GM19240 (cell line): ENCODE measurements at regions not wholly inside any gene's neighbourhood (a gene's known extent, or its start where the extent isn't known, plus 50 kb on each side); places are given as distances from the start of the nearest gene placed in this dataset.
"Not testable (repeated sequence)": the region's sequence is repeated elsewhere in the genome, so short reads cannot be mapped to it uniquely, and the experiment has no call there.

Source experiments
- DNase-seq: peaks from one replicate; pipeline ENCODE4 v3.0.0; 2011; ENCODE audit warnings: low spot score; ENCODE audit not compliant: insufficient read length

DNA sequence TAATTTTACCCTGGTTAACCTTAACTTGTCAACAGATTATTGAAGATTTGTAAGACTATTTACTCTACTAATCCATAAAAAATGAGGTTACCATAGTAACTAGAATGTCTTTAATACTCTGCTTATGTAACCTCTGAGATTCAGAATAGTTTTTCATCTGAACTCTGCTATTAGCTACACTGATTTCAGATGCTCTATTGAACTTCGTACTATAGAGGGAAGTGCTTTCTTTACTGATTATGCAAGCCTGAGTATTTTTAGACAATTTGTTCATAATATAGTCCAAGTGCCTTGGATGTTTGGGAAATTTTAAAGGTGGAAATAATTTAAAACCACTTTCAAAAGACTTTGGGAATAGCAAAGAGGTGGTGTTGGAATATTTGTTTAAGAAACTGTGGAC, 107.9 kb upstream of the GBE1 start:
- DNase-seq, result no peak

DNA sequence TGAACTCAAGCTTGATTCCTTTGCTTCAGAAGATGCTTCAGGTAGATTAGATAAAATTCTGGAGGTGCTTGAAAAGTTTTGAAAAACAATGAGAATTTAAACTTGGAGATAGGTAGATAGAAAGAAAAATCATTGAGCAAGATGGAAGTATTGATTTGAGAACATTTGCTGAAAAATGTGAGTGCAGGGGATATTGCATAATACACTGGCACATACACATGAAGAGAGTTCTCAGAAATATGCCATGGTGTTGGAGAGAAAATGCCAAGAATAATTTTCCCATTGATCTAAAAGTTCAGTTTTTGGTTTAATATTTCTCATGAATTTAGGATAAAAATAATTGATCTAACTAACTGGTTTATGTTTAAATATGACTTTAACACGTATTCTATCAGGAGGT, 107.2 kb upstream of the GBE1 start:
- no peak for DNase-seq

DNA sequence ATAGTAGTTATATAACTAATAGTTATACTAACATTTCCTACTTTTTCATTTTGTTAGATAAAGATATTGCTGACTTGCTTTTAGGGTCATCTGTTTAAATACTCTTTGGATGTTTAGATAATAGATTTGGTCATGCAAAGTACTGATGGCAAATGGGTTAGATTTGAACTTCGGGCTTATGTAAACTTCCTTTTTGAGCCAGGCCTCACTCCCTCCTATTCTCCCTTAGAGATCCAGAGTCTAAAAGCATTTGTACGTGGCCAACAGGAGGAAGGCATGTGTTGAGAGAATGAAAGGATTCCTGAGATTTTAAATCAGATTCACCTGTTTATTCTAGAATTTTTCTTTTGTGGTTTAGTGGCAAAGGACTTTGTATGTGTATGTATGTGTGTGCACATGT, 106.4 kb upstream of the GBE1 start:
- no peak for DNase-seq

DNA sequence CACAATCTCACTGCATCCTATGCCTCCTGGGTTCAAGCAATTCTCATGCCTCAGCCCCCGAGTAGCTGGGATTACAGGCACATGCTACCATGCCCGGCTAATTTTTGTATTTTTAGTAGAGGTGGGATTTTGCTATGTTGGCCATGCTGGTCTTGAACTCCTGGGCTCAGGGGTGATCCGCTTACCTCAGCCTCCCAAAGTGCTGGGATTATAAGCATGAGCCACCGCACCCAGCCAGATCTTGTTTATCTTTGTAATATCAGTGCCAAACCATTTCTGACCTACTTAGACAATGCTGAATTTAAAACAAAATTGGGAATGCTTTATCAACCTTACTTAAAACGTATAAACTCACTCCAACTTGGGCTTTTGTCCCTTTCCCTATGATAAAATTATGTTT, 103.7 kb upstream of the GBE1 start:
- DNase-seq, result not testable (repeated sequence)

DNA sequence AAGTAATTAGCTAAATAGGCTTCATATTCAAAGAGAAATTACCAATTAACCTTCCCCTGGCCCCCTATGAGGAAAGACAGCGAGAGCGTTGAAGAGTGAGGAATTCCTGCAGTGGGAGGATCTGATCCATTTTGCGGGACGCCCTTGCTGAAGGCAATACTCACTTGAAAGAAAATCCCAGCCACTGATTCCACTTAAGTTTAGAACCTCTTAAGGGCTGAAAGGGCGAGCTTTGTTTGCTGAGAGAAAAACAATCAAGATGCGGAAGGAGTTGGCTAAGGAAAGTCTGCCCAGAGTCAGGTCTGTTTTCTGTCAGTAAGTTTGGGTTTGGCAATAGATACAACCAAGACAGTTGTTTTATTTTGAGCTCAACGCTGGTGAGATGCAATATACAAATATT, 102.8 kb upstream of the GBE1 start:
- DNase-seq, result no peak

DNA sequence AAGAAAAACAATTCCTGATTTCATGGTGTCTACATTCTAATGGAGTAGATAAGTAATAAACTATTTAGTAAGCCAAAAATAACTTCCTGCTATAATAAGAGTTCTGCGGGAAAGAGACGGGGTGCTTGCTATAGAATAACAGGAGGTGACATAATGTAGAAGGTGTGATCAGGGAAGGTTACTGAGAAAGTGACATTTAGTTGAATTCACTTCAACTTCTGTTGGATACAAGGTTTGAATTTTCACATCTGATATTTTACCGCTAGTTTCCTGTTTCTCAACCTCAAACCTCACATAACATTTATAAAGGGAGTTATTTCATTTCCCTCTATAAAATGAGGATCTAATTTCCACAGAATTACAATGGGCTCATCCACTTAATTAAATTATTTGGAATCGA, 102.3 kb upstream of the GBE1 start:
- DNase-seq, result no peak

DNA sequence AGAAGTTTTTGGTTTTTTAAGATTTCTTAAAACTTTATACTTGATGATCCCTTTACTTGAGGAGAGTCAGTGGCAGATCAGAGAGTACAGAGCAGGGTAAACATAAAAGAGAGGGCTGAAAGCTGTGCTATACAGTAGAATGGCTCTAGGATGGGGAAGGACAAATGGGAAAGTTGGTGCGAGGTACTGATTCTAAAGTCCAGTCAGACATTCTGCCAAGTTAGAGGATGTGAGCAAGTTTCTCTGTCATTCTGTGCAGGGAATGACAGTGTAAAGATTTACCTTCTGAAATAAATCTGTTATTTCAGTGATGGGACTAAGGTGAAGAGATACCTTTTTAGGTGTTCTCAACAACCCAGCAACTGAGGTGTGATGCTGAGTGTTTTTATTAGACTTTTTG, 100.1 kb upstream of the GBE1 start:
- DNase-seq, result no peak

DNA sequence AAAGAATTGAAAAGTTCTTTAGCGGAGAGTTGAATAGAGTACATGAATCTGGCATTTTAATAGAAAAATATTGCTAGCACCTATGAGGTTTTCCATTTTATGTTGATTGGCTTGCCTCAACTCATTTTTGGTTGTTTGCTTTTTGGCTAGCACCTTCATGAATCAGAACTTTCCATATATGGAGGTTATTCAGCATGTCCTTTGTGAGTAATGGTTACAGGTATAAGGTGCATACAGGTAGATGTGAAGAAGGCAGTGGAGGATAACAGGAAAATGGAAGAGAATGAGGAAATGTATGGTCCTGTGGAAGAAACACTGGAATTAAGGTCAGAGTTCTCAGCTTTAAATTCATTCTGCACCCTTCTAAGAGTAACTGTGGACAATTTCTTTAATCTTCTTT, 98.1 kb upstream of the GBE1 start:
- DNase-seq, result no peak

DNA sequence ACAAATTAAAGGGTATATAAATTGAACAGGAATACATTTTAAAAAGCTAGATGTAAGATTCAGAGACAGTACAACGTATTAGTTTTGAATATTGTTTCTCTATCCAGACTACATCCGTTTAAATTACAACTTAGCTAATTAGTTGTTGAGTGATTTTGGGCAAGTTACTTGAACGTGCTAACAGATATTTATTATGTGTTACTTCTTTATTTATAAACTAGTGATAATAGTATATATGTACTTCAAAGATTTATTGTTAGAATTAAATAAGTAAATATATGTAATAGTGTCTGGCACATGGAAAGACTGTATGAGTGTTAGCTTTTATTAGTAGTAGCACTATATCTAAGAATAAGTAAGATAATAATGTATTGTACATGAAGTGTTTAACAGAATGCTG, 92.0 kb upstream of the GBE1 start:
- DNase-seq, result no peak

DNA sequence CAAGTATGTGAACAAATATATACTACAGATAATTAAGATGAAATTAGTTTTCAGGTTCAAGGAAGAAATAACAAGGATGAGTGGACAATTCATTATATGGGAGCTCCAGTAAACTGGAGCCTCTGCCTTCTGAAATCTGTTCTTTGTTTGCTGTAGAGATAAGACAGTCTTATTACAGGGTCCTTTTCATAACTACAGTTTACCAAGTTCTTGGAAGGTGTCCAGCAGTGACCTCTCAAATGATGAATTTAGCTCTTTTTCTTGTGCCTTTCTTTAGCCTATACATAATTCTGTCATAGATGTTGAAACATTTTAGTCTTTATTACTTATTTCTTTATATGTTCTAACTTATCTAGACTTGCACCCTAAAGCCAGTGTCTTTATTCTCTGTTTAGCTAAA, 89.7 kb upstream of the GBE1 start:
- no peak for DNase-seq

DNA sequence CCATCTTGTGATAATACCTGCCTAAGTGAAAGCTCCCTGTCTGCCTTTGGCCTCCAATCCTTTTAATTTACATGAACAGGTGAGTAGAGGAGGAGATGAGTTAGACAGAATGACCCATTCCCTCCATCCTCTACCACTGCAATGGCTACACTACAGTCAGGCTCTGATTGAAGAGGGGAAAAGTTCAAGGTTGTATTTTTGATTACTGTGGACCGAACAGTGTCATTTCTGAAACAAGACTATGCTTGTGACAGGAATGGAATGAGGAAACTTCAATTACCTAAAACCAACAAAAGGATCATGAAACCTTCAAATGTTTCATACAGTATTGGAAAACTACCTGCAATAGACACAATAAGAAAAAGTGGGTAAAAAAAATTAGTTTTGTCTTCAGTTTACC, 85.5 kb upstream of the GBE1 start:
- no peak for DNase-seq

DNA sequence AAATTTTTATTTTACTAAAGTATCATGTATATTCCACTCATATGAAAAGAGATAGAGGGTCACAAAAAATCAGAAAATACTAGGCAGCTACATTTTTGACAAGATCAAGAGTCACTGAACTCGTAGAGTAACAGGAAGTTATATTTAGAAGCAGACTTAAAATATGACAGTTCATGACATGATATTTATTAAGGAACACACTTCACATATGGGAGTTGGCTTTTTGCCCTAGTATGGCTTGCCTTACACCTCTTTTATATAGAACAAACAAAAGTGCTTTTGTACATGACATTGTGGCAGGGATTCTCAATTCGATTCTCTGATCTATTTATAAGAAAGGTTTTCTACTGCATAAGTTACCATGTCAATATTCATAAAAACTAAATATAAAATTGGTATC, 80.1 kb upstream of the GBE1 start:
- DNase-seq, result no peak

DNA sequence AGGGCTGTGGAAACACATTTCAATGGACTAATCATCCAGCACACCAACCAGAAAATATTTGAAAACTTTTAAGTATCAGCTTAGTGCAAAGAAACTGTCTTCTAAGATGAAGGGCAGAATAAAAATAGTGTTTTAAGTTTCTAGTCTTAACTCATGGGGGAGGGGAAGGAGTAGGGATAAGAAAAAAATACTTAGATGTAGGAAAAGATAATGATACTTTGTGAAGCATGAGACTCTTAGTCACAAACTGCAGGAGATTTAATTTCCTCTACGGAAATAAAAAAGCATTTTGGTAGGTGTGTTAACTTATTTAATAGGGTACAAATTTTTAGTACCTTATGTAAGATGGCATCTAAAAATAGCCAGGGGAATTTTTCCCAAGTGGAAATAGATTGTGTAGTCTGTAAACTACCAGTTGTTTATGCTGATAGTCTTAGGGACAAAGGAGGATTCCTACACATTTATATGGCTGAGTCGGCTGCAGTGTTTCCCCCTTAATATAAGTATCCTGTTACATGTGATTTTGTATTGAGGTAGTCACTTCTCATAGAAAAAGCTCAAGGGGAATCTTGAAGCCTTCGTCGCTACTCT, 78.2 kb upstream of the GBE1 start:
- DNase-seq, result no peak

DNA sequence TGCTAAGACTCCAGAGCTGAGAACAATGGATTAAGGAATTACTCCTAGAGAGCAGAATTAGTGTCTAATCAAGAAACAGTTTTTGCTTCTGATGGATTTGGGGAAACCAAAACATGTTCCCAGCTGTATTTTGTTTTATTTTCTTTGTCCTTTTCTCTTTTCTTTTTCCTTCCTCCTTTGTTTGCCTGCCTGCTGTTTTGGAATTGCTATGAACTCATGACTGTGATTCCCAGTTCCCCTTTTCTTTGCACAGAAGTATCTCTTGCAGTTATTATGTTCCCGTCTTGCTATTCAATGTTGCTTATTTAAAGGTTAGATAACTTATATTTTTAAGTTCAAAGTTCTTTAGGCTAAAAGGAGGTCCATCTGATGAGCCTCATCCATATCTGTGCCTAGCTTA, 77.0 kb upstream of the GBE1 start:
- no peak for DNase-seq

DNA sequence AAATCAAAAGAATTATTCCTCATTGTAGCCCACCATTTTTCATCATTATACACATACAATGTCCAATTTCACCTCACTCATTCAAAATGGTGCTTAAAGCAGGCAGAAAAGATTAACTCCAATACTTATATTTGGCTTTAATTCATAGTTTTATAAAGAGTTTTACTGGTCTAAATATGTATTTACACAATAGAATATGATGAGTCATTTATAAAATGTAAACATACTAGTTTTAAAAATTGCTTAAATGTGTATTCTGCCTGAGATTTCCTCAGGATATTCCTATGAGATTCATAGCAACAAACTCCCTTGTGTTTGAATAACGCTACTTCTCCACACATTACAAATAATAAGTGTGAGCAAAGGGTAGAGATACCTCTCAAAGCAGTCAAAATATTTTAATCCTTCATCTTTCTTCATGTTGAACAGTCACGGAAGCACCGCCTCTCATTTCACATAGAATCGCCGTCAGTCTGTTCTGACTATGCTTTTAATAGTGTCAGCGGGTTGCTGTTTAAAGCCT, 75.7 kb upstream of the GBE1 start:
- no peak for DNase-seq

DNA sequence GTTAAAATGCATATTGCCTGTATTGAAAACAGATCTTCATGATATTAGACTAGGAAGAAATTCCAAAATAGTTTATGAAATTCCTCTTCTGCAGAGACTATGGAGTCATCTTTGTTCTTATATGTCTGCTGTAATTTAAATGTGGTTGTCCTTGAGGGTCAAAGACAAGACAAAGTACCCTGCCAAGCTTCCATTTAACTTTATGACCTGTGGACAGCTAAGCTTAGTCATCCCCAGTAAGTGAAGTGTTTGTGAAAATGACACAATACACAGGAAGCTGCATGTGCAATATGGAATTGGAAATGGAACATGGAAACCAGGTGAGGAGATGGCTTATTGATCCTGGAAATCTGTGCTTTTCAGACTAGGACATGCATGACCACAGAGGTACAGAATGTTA, 68.5 kb upstream of the GBE1 start:
- DNase-seq, result no peak

DNA sequence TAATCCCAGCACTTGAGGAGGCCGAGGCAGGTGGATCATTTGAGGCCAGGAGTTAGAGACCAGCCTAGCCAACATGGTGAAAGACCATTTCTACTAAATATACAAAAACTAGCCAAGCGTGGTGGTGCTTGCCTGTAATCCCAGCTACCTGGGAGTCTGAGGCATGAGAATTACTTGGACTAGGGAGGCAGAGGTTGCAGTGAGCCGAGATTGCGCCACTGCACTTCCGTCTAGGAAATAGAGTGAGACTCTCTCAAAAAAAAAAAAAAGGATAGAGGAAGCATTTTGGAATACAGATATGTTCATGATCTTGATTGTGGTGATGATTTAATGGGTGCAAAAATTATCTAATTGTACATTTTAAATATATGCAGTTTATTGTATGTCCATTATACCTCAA, 67.8 kb upstream of the GBE1 start:
- DNase-seq, result not testable (repeated sequence)

DNA sequence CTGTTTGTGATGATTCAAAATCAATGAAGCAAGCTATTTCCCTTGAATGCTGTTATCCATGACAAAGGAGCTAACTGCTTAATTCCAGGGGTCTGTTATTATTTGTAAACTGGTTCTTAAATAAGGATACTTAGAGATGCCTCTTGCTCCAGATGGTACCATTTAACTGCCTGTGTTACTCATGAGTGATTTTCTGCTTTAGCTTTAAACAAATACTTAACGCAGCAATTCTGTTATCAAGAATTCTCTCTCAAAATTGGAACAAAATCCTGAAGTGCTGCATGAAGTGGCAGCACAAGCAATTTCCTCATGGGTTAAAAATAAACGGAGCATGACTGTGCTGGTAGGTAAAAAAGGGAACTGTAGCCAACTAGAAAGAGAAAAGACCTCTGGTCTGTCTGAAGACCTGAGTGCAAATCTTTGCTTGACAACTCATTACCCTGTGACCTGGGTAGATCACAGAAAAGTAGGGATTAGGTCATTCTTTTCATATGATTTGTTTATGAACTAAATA, 62.5 kb upstream of the GBE1 start:
- DNase-seq, result no peak

DNA sequence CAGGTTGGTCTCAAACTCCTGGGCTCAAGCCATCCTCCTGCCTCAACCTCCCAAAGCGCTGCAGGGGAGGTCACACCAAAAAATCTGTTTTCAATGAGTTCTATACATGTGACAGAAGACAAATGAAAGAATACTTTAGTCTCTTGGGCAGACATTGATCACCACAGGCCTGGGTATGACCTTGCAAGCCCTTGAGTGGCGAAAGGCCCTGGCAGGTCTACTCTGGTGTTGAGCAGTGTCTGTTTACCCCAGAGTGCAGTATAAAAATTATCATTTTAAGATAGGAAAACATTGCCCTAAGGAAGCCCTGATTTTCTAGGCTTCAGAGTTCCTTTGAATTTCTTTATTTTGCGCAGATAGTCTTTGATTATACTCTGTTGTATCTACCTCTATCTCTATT, 61.6 kb upstream of the GBE1 start:
- no peak for DNase-seq

DNA sequence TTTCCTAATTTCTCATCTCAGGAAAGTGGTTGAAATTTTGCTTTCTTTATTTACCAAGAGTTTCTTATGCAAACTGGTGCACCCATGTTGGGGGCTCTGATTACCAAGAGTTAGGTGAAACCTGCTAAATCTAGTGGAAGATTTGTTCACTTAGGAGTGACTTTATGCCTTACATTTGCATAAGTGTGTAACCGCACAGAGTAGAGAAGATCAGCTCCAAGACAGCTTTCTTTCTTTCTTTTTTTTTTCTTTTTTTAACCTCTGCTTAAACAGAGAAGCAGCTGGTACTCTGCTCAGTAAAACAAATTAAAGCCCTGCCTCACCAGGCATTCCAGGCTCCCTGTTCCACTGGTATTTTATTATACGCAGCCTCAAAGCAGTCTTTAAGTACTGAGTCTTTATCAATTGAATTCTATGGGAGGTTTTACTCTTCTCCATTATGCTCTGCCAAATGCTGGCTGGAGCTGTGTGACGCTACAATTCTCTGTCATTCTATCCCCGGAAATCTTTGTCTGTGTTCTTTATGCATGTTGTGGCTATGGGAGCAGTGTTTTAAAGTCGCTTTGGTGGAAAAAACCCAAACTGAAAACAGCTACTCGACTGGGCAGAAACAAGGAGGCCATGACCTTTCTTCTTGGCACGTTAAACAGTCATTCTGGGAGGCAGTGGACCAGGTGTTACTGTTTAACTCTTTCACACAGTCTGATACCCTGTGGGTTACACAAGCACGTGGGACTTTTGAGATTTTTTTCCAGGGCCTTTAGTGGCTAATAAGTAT, 55.2 kb upstream of the GBE1 start:
- DNase-seq, result no peak

DNA sequence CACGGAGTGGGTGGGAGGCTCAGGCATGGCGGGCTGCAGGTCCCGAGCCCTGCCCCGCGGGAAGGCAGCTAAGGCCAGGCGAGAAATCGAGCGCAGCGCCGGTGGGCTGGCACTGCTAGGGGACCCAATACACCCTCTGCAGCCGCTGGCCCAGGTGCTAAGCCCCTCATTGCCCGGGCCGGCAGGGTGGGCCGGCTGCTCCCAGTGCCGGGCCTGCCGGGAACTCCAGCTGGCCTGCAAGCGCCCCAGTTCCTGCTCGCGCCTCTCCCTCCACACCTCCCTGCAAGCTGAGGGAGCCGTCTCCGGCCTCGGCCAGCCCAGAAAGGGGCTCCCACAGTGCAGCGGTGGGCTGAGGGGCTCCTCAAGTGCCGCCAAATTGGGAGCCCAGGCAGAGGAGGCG, 50.7 kb upstream of the GBE1 start:
- DNase-seq, result not testable (repeated sequence)
